H9 (cell line): ENCODE measurements at regions not wholly inside any gene's neighbourhood (a gene's known extent, or its start where the extent isn't known, plus 50 kb on each side); places are given as distances from the start of the nearest gene placed in this dataset.

Source experiments
- DNase-seq: peaks from one replicate; pipeline ENCODE4 v3.0.0-alpha.2; 2017
- H2AFZ ChIP-seq: one replicate; pipeline ENCODE4 v1.6.1; 2013; ENCODE audit warnings: mild to moderate bottlenecking, low read length, control low read depth, moderate library complexity
- H2AK5ac ChIP-seq: 2 replicates; pipeline ENCODE4 v1.6.1; 2013; ENCODE audit warnings: low read length, control low read depth, mixed read lengths; ENCODE audit not compliant: insufficient read length
- H2BK120ac ChIP-seq: one replicate; pipeline ENCODE4 v1.6.1; 2013; ENCODE audit warnings: low read depth, mild to moderate bottlenecking, low read length, control low read depth, inconsistent platforms; ENCODE audit not compliant: poor library complexity, severe bottlenecking
- H2BK12ac ChIP-seq: 2 replicates; pipeline ENCODE4 v1.6.1; 2013; ENCODE audit warnings: low read length, control low read depth, mixed read lengths, low read depth; ENCODE audit not compliant: insufficient read length
- H2BK15ac ChIP-seq: 2 replicates; pipeline ENCODE4 v1.6.1; 2013; ENCODE audit warnings: low read depth, low read length, control low read depth
- H2BK20ac ChIP-seq: one replicate; pipeline ENCODE4 v1.6.1; 2013; ENCODE audit warnings: low read depth, mild to moderate bottlenecking, low read length, control low read depth, inconsistent platforms; ENCODE audit not compliant: poor library complexity, severe bottlenecking
- H2BK5ac ChIP-seq: 2 replicates; pipeline ENCODE4 v1.6.1; 2013; ENCODE audit warnings: low read length, control low read depth, mixed read lengths; ENCODE audit not compliant: insufficient read length
- H3K14ac ChIP-seq: 2 replicates; pipeline ENCODE4 v1.6.1; 2013; ENCODE audit warnings: low read length, control low read depth; ENCODE audit not compliant: insufficient read depth
- H3K18ac ChIP-seq: 2 replicates; pipeline ENCODE4 v1.6.1; 2013; ENCODE audit warnings: low read depth, mild to moderate bottlenecking, mixed read lengths, low read length, control low read depth; ENCODE audit not compliant: insufficient read length
- H3K23ac ChIP-seq: 2 replicates; pipeline ENCODE4 v1.6.1; 2013; ENCODE audit warnings: low read length, control low read depth, mixed read lengths, low read depth; ENCODE audit not compliant: insufficient read length
- H3K23me2 ChIP-seq: 2 replicates; pipeline ENCODE4 v1.6.1; 2013; ENCODE audit warnings: low read depth, mild to moderate bottlenecking, mixed read lengths, low read length, control low read depth; ENCODE audit not compliant: insufficient read length, poor library complexity, severe bottlenecking
- H3K27ac ChIP-seq: 2 replicates; pipeline ENCODE4 v1.5.1; 2013; ENCODE audit warnings: low read length, control low read depth, mixed read lengths, low read depth; ENCODE audit not compliant: insufficient read length
- H3K27me3 ChIP-seq: 2 replicates; pipeline ENCODE4 v1.6.1; 2013; ENCODE audit warnings: low read length, control low read depth, inconsistent platforms; ENCODE audit not compliant: insufficient read depth
- H3K4ac ChIP-seq: 2 replicates; pipeline ENCODE4 v1.6.1; 2013; ENCODE audit warnings: low read depth, mild to moderate bottlenecking, control low read depth, inconsistent platforms, low read length, moderate library complexity
- H3K4me1 ChIP-seq: 2 replicates; pipeline ENCODE4 v1.6.1; 2013; ENCODE audit warnings: low read length, control low read depth, inconsistent platforms; ENCODE audit not compliant: insufficient read depth
- H3K4me2 ChIP-seq: 2 replicates; pipeline ENCODE4 v1.6.1; 2013; ENCODE audit warnings: low read length, control low read depth, mixed read lengths; ENCODE audit not compliant: insufficient read length, insufficient read depth
- H3K56ac ChIP-seq: 2 replicates; pipeline ENCODE4 v1.6.1; 2013; ENCODE audit warnings: low read depth, mild to moderate bottlenecking, mixed read lengths, low read length, control low read depth; ENCODE audit not compliant: insufficient read length
- H3K79me1 ChIP-seq: 2 replicates; pipeline ENCODE4 v1.6.1; 2013; ENCODE audit warnings: low read depth, mild to moderate bottlenecking, moderate library complexity, low read length, control low read depth, inconsistent platforms; ENCODE audit not compliant: insufficient read depth, poor library complexity, severe bottlenecking
- H3K79me2 ChIP-seq: 2 replicates; pipeline ENCODE4 v1.6.1; 2013; ENCODE audit warnings: low read length, control low read depth, inconsistent platforms; ENCODE audit not compliant: insufficient read depth
- H3K9ac ChIP-seq: 2 replicates; pipeline ENCODE4 v1.6.1; 2013; ENCODE audit warnings: low read length, control low read depth, mixed read lengths; ENCODE audit not compliant: insufficient read length; ENCODE audit errors: extremely low read depth
- H3K9me3 ChIP-seq: one replicate; pipeline ENCODE4 v1.6.1; 2013; ENCODE audit warnings: low read depth, low read length, inconsistent platforms; ENCODE audit not compliant: control insufficient read depth
- H3T11ph ChIP-seq: one replicate; pipeline ENCODE4 v1.6.1; 2013; ENCODE audit warnings: mild to moderate bottlenecking, low read length, control low read depth, inconsistent platforms
- H4K20me1 ChIP-seq: one replicate; pipeline ENCODE4 v1.6.1; 2013; ENCODE audit not compliant: control insufficient read depth, insufficient read length, insufficient read depth
- H4K5ac ChIP-seq: 2 replicates; pipeline ENCODE4 v1.6.1; 2013; ENCODE audit warnings: low read depth, mild to moderate bottlenecking, mixed read lengths, low read length, control low read depth; ENCODE audit not compliant: insufficient read length
- H4K8ac ChIP-seq: replicated peaks from 2 replicates; pipeline ENCODE4 v1.6.1; 2013; ENCODE audit warnings: low read length, control low read depth, mixed read lengths, low read depth; ENCODE audit not compliant: insufficient read length
- H4K91ac ChIP-seq: 2 replicates; pipeline ENCODE4 v1.6.1; 2013; ENCODE audit warnings: low read depth, mild to moderate bottlenecking, moderate library complexity, mixed read lengths, low read length, control low read depth; ENCODE audit not compliant: insufficient read length
- H3K27ac Mint-ChIP-seq, 3 experiments: 2 replicates in 2 of 3; 3 replicates in 1 of 3; pipeline ENCODE4 v1.8.0; 2020 to 2021; ENCODE audit warnings: mixed read lengths in 3 of 3, mild to moderate bottlenecking in 1 of 3, moderate library complexity in 1 of 3
- H3K27me3 Mint-ChIP-seq: 2 replicates; pipeline ENCODE4 v1.8.0; 2021; ENCODE audit warnings: low read depth, mild to moderate bottlenecking, moderate library complexity, mixed read lengths
- H3K36me3 Mint-ChIP-seq, 3 experiments: 2 replicates in 2 of 3; 3 replicates in 1 of 3; pipeline ENCODE4 v1.8.0; 2020 to 2021; ENCODE audit warnings: low read depth in 3 of 3, mixed read lengths in 3 of 3; ENCODE audit not compliant: insufficient read depth in 1 of 3
- H3K4me1 Mint-ChIP-seq, 2 experiments: 2 replicates each; pipeline ENCODE4 v1.8.0; 2020; ENCODE audit warnings: mixed read lengths in 2 of 2
- H3K4me3 Mint-ChIP-seq, 2 experiments: 2 replicates in 1 of 2; 3 replicates in 1 of 2; pipeline ENCODE4 v1.8.0; 2020 to 2021; ENCODE audit warnings: mild to moderate bottlenecking in 2 of 2, mixed read lengths in 2 of 2, moderate library complexity in 1 of 2
- H3K9me3 Mint-ChIP-seq, 2 experiments: 2 replicates in 1 of 2; 3 replicates in 1 of 2; pipeline ENCODE4 v1.8.0; 2020; ENCODE audit warnings: mild to moderate bottlenecking in 2 of 2, mixed read lengths in 2 of 2, moderate library complexity in 1 of 2
- CTCF ChIP-seq: fragments of 200-600 bp; sonication (generic); conservative IDR thresholded peaks from 3 replicates; pipeline ENCODE4 v1.8.0; 2021; ENCODE audit warnings: antibody characterized with exemption, mild to moderate bottlenecking

GRCh38 chr17:14971054-14971453 is 294.1 kb downstream of the PMP22 start:
- H2AFZ ChIP-seq = no peak overlapping the region

More at GRCh38 chr17:14971054-14971453, 294.1 kb downstream of the PMP22 start:
- Histone ChIP-seq H3K23me2 (no peaks in the 10 kb centered on the region), H3K4me1 (no peaks in the 10 kb centered on the region), H3T11ph (no peak overlapping the region), H3K9ac (no peak overlapping the region), H3K27ac (no peak overlapping the region), H3K79me1 (no peaks in the 10 kb centered on the region), H3K27me3 (no peaks in the 10 kb centered on the region), H2BK120ac (no peak overlapping the region), H4K5ac (no peak overlapping the region), H3K18ac (no peak overlapping the region), H3K56ac (no peak overlapping the region), H4K20me1 (no peaks in the 10 kb centered on the region), H4K8ac (no peak overlapping the region), H4K91ac (no peak overlapping the region), H2AK5ac (no peak overlapping the region), H3K14ac (no peak overlapping the region), H3K23ac (no peak overlapping the region), H2BK5ac (no peak overlapping the region), H3K9me3 (peaks cover 6% of the 10 kb centered on the region), H3K4me2 (no peak overlapping the region), H2BK15ac (no peak overlapping the region), H3K79me2 (no peaks in the 10 kb centered on the region), H2BK12ac (no peak overlapping the region), H3K4ac (no peak overlapping the region), H2BK20ac (no peak overlapping the region)
- Mint-ChIP-seq H3K4me3 (no peak overlapping the region), H3K4me1 (peaks cover 13% of the 10 kb centered on the region in 2 experiments), H3K27me3 (peaks cover 1% of the 10 kb centered on the region; the same call in 1 of the 2 replicates), H3K36me3 (peaks cover 18 to 38% (median 21%) of the 10 kb centered on the region in 3 experiments), H3K9me3 (peaks cover 38 to 44% of the 10 kb centered on the region in 2 experiments), H3K27ac (no peak overlapping the region)
- TF ChIP-seq CTCF = no peak
- no peak for DNase-seq
